Ovary (tissue), 7 donors: ENCODE measurements at regions not wholly inside any gene's neighbourhood (a gene's known extent, or its start where the extent isn't known, plus 50 kb on each side); places are given as distances from the start of the nearest gene placed in this dataset.

Experiments
- DNase-seq, 5 donors: peaks; one replicate each; pipeline ENCODE4 v3.0.0-alpha.2; 2019 to 2020
- H3K27ac ChIP-seq, 2 donors: fragments of 200-600 bp; one replicate each; pipeline versions ENCODE4 v1.5.1 to v1.8.0; 2019 to 2022
- H3K27me3 ChIP-seq: fragments of 200-600 bp; one replicate; pipeline ENCODE4 v1.8.0; 2022
- H3K36me3 ChIP-seq: fragments of 200-600 bp; sonication (generic); one replicate; pipeline ENCODE4 v1.5.1; 2019
- H3K4me1 ChIP-seq: one replicate; pipeline ENCODE4 v1.8.1; 2013; ENCODE audit warnings: mild to moderate bottlenecking, moderate library complexity; ENCODE audit not compliant: insufficient read depth
- H3K4me3 ChIP-seq: fragments of 200-600 bp; sonication (generic); one replicate; pipeline ENCODE4 v1.5.1; 2017
- H3K9me3 ChIP-seq, 2 donors: fragments of 200-600 bp in 1 of 2; sonication (generic) in 1 of 2; one replicate each; pipeline versions ENCODE4 v1.5.1 to v1.8.1; 2013 to 2019; ENCODE audit warnings: mild to moderate bottlenecking in 1 of 2, moderate library complexity in 1 of 2
- CTCF ChIP-seq, 3 donors: fragments of 450-650 bp in 2 of 3; fragments of 200-600 bp in 1 of 3; IDR thresholded peaks; one replicate each; pipeline versions ENCODE4 v1.5.1 to v1.8.0; 2016 to 2022; ENCODE audit warnings: antibody characterized with exemption in 3 of 3, mild to moderate bottlenecking in 1 of 3
- EP300 ChIP-seq: sonication (generic); formaldehyde crosslinking; IDR thresholded peaks from one replicate; pipeline ENCODE4 v1.6.1; 2017; ENCODE audit warnings: antibody characterized with exemption
- POLR2A ChIP-seq: fragments of 450-650 bp; IDR thresholded peaks from one replicate; pipeline ENCODE4 v1.6.1; 2017; ENCODE audit warnings: antibody characterized with exemption, mild to moderate bottlenecking, moderate library complexity
- WGBS, 3 donors: extraction: QIAGEN DNeasy Blood & Tissue Kit in 1 of 3; methylation state at CpG; one replicate each; pipeline versions ENCODE4 v1.1.5 to v1.1.7; 2013 to 2017; 5-methylcytosine and 5-hydroxymethylcytosine counted together
- intact Hi-C, 4 donors: fragments of 100-400 bp; cut with DNase I; formaldehyde crosslinking; loops; one replicate each; pipeline versions ENCODE4 v1.11.0 to v1.15.1; 2022 to 2023
- donor health status: DM: no; HTN: no; CAD: no; lungs with moderate emphysema.
- donor health status: DM: no; HTN: no; CAD: no.
- donor health status: Bipolar disorder and iron deficiency.
- donor health status: DM: no; HTN: no; CAD: no.
- donor health status: DM: yes; HTN: yes; CAD: no.

- Histone ChIP-seq H3K4me3 (no peak overlapping the region), H3K27me3 (no peaks in the 10 kb centered on the region), H3K9me3 (no peaks in the 10 kb centered on the region), H3K36me3 (no peaks in the 10 kb centered on the region), H3K4me1 (no peaks in the 10 kb centered on the region), H3K27ac (no peak overlapping the region)
- TF ChIP-seq EP300 (no peak), POLR2A (no peak), CTCF (IDR thresholded peaks at IDR 0.05) (no peak)
- WGBS, 3 donors = 84 to 89% (median 84%) methylated on average over 5 of the region's 5 CpGs
- DNase-seq = no peak
- intact Hi-C loops = no loop called here
Observed at GRCh38 chr13:43990021-43990420, 110.3 kb downstream of the LACC1 start.

GRCh38 chr13:43990829-43991228 is 111.1 kb downstream of the LACC1 start:
- H3K4me3 ChIP-seq = no peak overlapping the region
- no peak for DNase-seq
- H3K36me3 ChIP-seq = no peaks in the 10 kb centered on the region
- H3K4me1 ChIP-seq = no peaks in the 10 kb centered on the region
- TF ChIP-seq POLR2A (no peak), CTCF (IDR thresholded peaks at IDR 0.05) (no peak)
- H3K9me3 ChIP-seq = no peaks in the 10 kb centered on the region
- 85 to 92% (median 88%) methylated on average over 3 of the region's 3 CpGs for WGBS, 3 donors
- intact Hi-C loops = no loop called here
- H3K27ac ChIP-seq = no peak overlapping the region
- H3K27me3 ChIP-seq = no peaks in the 10 kb centered on the region

GRCh38 chr13:43991773-43992201 is 112.1 kb downstream of the LACC1 start:
- 83 to 86% (median 84%) methylated on average over 4 of the region's 4 CpGs for WGBS, 3 donors
- no peak overlapping the region for H3K4me3 ChIP-seq
- intact Hi-C loops = no loop called here
- TF ChIP-seq CTCF (IDR thresholded peaks at IDR 0.05) (no peak), POLR2A (no peak), EP300 (no peak)
- no peak overlapping the region for H3K27ac ChIP-seq
- H3K36me3 ChIP-seq = no peaks in the 10 kb centered on the region
- H3K4me1 ChIP-seq = no peaks in the 10 kb centered on the region
- no peak for DNase-seq
- no peaks in the 10 kb centered on the region for H3K27me3 ChIP-seq
- no peaks in the 10 kb centered on the region for H3K9me3 ChIP-seq

- WGBS, 3 donors = 48 to 63% (median 49%) methylated on average over 1 of the region's 1 CpG
- no peak for TF ChIP-seq CTCF (IDR thresholded peaks at IDR 0.05)
- no peak for TF ChIP-seq EP300
- no peak for TF ChIP-seq POLR2A
- H3K9me3 ChIP-seq = no peaks in the 10 kb centered on the region
- H3K36me3 ChIP-seq = no peaks in the 10 kb centered on the region
- no peak for DNase-seq
- no peaks in the 10 kb centered on the region for H3K4me1 ChIP-seq
- H3K4me3 ChIP-seq = no peak overlapping the region
- H3K27ac ChIP-seq = no peak overlapping the region
- intact Hi-C loops = no loop called here
- H3K27me3 ChIP-seq = no peaks in the 10 kb centered on the region
Observed at GRCh38 chr13:43992211-43992610, 112.5 kb downstream of the LACC1 start.
